NOMO-1 treated with DMSO at 0.1 percent for 48 hours (cell line): ENCODE measurements at regions not wholly inside any gene's neighbourhood (a gene's known extent, or its start where the extent isn't known, plus 50 kb on each side); places are given as distances from the start of the nearest gene placed in this dataset.

ENCODE experiments used
- DNase-seq: peaks from one replicate; lab custom pipeline; 2025; ENCODE audit not compliant: unreplicated experiment; lab: John Stamatoyannopoulos, UW

- no peak for DNase-seq
Observed at GRCh38 chr13:22081430-22081829, 410.6 kb downstream of the FGF9 start.

GRCh38 chr13:22082030-22082429 is 411.2 kb downstream of the FGF9 start:
- no peak for DNase-seq

- DNase-seq = no peak
Observed at GRCh38 chr13:22082437-22083100, 411.7 kb downstream of the FGF9 start.

GRCh38 chr13:22085001-22085400 is 414.1 kb downstream of the FGF9 start:
- DNase-seq = no peak

GRCh38 chr13:22086597-22087330 is 415.9 kb downstream of the FGF9 start:
- DNase-seq = no peak

- no peak for DNase-seq
Observed at GRCh38 chr13:22090106-22090505, 419.2 kb downstream of the FGF9 start.

GRCh38 chr13:22091222-22091970 is 420.5 kb downstream of the FGF9 start:
- no peak for DNase-seq

GRCh38 chr13:22091971-22092300 is 421.1 kb downstream of the FGF9 start:
- DNase-seq = no peak

GRCh38 chr13:22092791-22093560 is 422.1 kb downstream of the FGF9 start:
- DNase-seq = no peak

- no peak for DNase-seq
Observed at GRCh38 chr13:22095794-22096193, 424.9 kb downstream of the FGF9 start.

GRCh38 chr13:22099585-22099984 is 428.7 kb downstream of the FGF9 start:
- no peak for DNase-seq

- DNase-seq = no peak
Observed at GRCh38 chr13:22102271-22102670, 431.4 kb downstream of the FGF9 start.

GRCh38 chr13:22103046-22104027 is 432.5 kb downstream of the FGF9 start:
- DNase-seq = no peak

GRCh38 chr13:22106058-22106457 is 435.2 kb downstream of the FGF9 start:
- DNase-seq = no peak

GRCh38 chr13:22107549-22107948 is 436.7 kb downstream of the FGF9 start:
- DNase-seq = no peak

GRCh38 chr13:22108283-22108942 is 437.5 kb downstream of the FGF9 start:
- no peak for DNase-seq

GRCh38 chr13:22108979-22109378 is 438.1 kb downstream of the FGF9 start:
- DNase-seq = no peak

- no peak for DNase-seq
Observed at GRCh38 chr13:22110368-22110767, 439.5 kb downstream of the FGF9 start.

GRCh38 chr13:22111152-22111783 is 440.4 kb downstream of the FGF9 start:
- DNase-seq = no peak
